KMS-11 (cell line): ENCODE measurements at regions not wholly inside any gene's neighbourhood (a gene's known extent, or its start where the extent isn't known, plus 50 kb on each side); places are given as distances from the start of the nearest gene placed in this dataset.

Experiments
- H2AFZ ChIP-seq: fragments of 200-600 bp; sonication (generic); 2 replicates; pipeline ENCODE4 v1.6.1; 2016; ENCODE audit warnings: antibody characterized with exemption, mixed run types, low read depth
- H3K27ac ChIP-seq: fragments of 200-600 bp; sonication (generic); 2 replicates; pipeline ENCODE4 v1.6.1; 2016; ENCODE audit warnings: mild to moderate bottlenecking, mixed run types
- H3K27me3 ChIP-seq: fragments of 200-600 bp; sonication (generic); 2 replicates; pipeline ENCODE4 v1.6.1; 2017; ENCODE audit warnings: mild to moderate bottlenecking, low read depth, mixed run types, moderate library complexity; ENCODE audit not compliant: insufficient read depth
- H3K36me3 ChIP-seq: fragments of 200-600 bp; sonication (generic); 2 replicates; pipeline ENCODE4 v1.6.1; 2017; ENCODE audit warnings: mild to moderate bottlenecking, mixed run types; ENCODE audit not compliant: insufficient read depth
- H3K4me1 ChIP-seq: fragments of 200-600 bp; sonication (generic); 2 replicates; pipeline ENCODE4 v1.6.1; 2016; ENCODE audit warnings: mild to moderate bottlenecking, low read depth, mixed run types; ENCODE audit not compliant: poor library complexity, severe bottlenecking
- H3K4me2 ChIP-seq: fragments of 200-600 bp; sonication (generic); 2 replicates; pipeline ENCODE4 v1.7.0; 2016; ENCODE audit warnings: mild to moderate bottlenecking, mixed run types
- H3K4me3 ChIP-seq: fragments of 200-600 bp; sonication (generic); IDR thresholded peaks from 2 replicates; pipeline ENCODE4 v1.6.1; 2017; ENCODE audit warnings: low read depth, low read length, mixed read lengths; ENCODE audit not compliant: insufficient read depth
- H3K79me2 ChIP-seq: fragments of 200-600 bp; sonication (generic); 2 replicates; pipeline ENCODE4 v1.6.1; 2016; ENCODE audit warnings: low read depth, mixed run types; ENCODE audit not compliant: insufficient read depth
- H3K9ac ChIP-seq: fragments of 200-600 bp; sonication (generic); 2 replicates; pipeline ENCODE4 v1.6.1; 2016; ENCODE audit warnings: mild to moderate bottlenecking, mixed run types
- H4K20me1 ChIP-seq: fragments of 200-600 bp; sonication (generic); 2 replicates; pipeline ENCODE4 v1.6.1; 2016; ENCODE audit warnings: mild to moderate bottlenecking, mixed run types; ENCODE audit not compliant: insufficient read depth
- CTCF ChIP-seq: fragments of 200-600 bp; sonication (generic); conservative IDR thresholded peaks from 2 replicates; pipeline ENCODE4 v1.6.1; 2017; ENCODE audit warnings: low read depth, mild to moderate bottlenecking, antibody characterized with exemption, low read length, moderate library complexity, mixed read lengths

- Histone ChIP-seq H3K79me2 (no peaks in the 10 kb centered on the region), H4K20me1 (no peaks in the 10 kb centered on the region), H3K27ac (no peak overlapping the region), H3K4me3 (no peak overlapping the region), H3K36me3 (no peaks in the 10 kb centered on the region), H2AFZ (no peak overlapping the region), H3K9ac (no peak overlapping the region), H3K4me1 (no peaks in the 10 kb centered on the region), H3K4me2 (no peak overlapping the region), H3K27me3 (no peaks in the 10 kb centered on the region)
- no peak for TF ChIP-seq CTCF
Observed at GRCh38 chr10:125392154-125392553, 231.8 kb upstream of the CTBP2 start.

DNA sequence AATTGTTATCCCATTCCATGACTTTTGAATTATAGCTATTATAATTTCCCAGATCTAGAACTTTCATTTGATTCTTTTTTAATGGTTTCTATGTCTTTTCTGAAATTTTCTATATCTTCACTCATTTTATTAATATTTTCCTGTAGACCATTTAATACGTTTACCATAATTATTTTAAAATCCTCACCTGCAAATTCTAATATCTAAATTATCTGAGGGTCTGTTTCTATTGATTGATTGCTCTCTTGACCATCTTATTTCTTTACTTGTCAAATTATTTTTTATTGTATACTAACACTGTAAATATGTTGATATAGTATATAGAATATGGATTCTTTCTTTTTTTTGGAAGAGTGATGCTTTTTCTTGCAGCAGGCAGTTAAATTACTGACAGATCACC, 229.3 kb upstream of the CTBP2 start:
- TF ChIP-seq CTCF = no peak
- H3K79me2 ChIP-seq = no peaks in the 10 kb centered on the region
- no peaks in the 10 kb centered on the region for H4K20me1 ChIP-seq
- H2AFZ ChIP-seq = no peak overlapping the region
- no peaks in the 10 kb centered on the region for H3K27me3 ChIP-seq
- no peak overlapping the region for H3K4me2 ChIP-seq
- H3K36me3 ChIP-seq = no peaks in the 10 kb centered on the region
- no peak overlapping the region for H3K27ac ChIP-seq
- no peak overlapping the region for H3K4me3 ChIP-seq
- H3K9ac ChIP-seq = no peak overlapping the region
- H3K4me1 ChIP-seq = no peaks in the 10 kb centered on the region

- no peak overlapping the region for H3K27ac ChIP-seq
- no peak overlapping the region for H3K4me2 ChIP-seq
- no peak for TF ChIP-seq CTCF
- no peaks in the 10 kb centered on the region for H3K79me2 ChIP-seq
- no peaks in the 10 kb centered on the region for H3K36me3 ChIP-seq
- no peak overlapping the region for H2AFZ ChIP-seq
- H3K9ac ChIP-seq = no peak overlapping the region
- H4K20me1 ChIP-seq = no peaks in the 10 kb centered on the region
- no peaks in the 10 kb centered on the region for H3K4me1 ChIP-seq
- H3K27me3 ChIP-seq = no peaks in the 10 kb centered on the region
- no peak overlapping the region for H3K4me3 ChIP-seq
Observed at GRCh38 chr10:125379592-125379991, 219.2 kb upstream of the CTBP2 start.

GRCh38 chr10:125377368-125377767, 217.0 kb upstream of the CTBP2 start:
- H3K36me3 ChIP-seq = no peaks in the 10 kb centered on the region
- no peak overlapping the region for H3K9ac ChIP-seq
- no peaks in the 10 kb centered on the region for H3K79me2 ChIP-seq
- H3K4me1 ChIP-seq = no peaks in the 10 kb centered on the region
- H3K27me3 ChIP-seq = no peaks in the 10 kb centered on the region
- no peak for TF ChIP-seq CTCF
- H4K20me1 ChIP-seq = no peaks in the 10 kb centered on the region
- H3K4me2 ChIP-seq = no peak overlapping the region
- H3K4me3 ChIP-seq = no peak overlapping the region
- no peak overlapping the region for H2AFZ ChIP-seq
- H3K27ac ChIP-seq = no peak overlapping the region

DNA sequence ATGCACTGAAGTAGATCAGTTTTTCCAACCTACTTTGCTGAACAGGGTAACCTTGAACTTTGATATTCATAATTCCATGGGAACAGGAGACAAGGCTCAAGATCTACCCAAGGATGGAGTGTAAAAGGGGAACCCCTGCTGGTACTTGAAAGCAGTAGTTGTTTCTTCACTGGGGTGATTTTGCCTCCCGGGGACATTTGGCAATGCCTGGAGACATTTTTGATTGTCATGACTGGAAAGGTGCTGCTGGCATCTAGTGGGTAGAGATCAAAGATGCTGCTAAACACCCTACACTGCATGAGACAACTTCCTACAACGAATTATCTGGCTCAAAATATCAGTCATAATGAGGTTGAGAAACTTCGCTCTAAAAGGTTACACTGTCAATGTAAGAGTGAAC, 214.8 kb upstream of the CTBP2 start:
- Histone ChIP-seq H3K4me2 (no peak overlapping the region), H3K36me3 (no peaks in the 10 kb centered on the region), H3K4me3 (no peak overlapping the region), H3K79me2 (no peaks in the 10 kb centered on the region), H3K27me3 (no peaks in the 10 kb centered on the region), H3K27ac (no peak overlapping the region), H4K20me1 (no peaks in the 10 kb centered on the region), H2AFZ (no peak overlapping the region), H3K4me1 (no peaks in the 10 kb centered on the region), H3K9ac (no peak overlapping the region)
- TF ChIP-seq CTCF = no peak
